ENCODE measurements at regions not wholly inside any gene's neighbourhood (a gene's known extent, or its start where the extent isn't known, plus 50 kb on each side); places are given as distances from the start of the nearest gene placed in this dataset.

- TF ChIP-seq CHD2 (IDR thresholded peaks at IDR 0.05; ENCODE audit: low read length, partially characterized antibody) = no peak
- no peak for TF ChIP-seq NR3C1 (IDR thresholded peaks at IDR 0.05)
- no peak for TF ChIP-seq HOXB13 (CRISPR knock-in tag; IDR thresholded peaks at IDR 0.05; ENCODE audit: low read depth)
- no peak for TF ChIP-seq NPAS2 (CRISPR knock-in tag; IDR thresholded peaks at IDR 0.05; ENCODE audit: borderline replicate concordance)
- no peak for TF ChIP-seq CHD4 (IDR thresholded peaks at IDR 0.05; ENCODE audit: borderline replicate concordance)
- TF ChIP-seq FOSL2 (IDR thresholded peaks at IDR 0.05) = no peak
- TF ChIP-seq FOSL2 (CRISPR knock-in tag; IDR thresholded peaks at IDR 0.05) = no peak
Observed at GRCh38 chr17:83145831-83146230, 66.4 kb downstream of the METRNL start (continued).

- Histone ChIP-seq H3K4me2 (no peak overlapping the region), H3K4me1 (no peaks in the 10 kb centered on the region), H3K27ac (no peak overlapping the region), H3K9me3 (peaks cover 20% of the 10 kb centered on the region), H3K4me3 (no peak overlapping the region)
- no peak for ATAC-seq
- DNase-seq (ENCODE audit: low read depth in 1 of 2, low spot score in 1 of 2) = no peak
- WGBS (ENCODE audit: missing lambda C conversion rate) = 16% methylated on average over 4 of the region's 4 CpGs
- CTCF ChIA-PET = interaction anchor here (0.7 kb wide), 1 partner anchor 15 kb away, joined by 3 read pairs; no protein-coding TSS in a partner anchor
- peak; percentile 13 for FAIRE-seq
- POLR2A ChIA-PET = no interaction called here
- peak; percentile 28 for TF ChIP-seq ZFP36 (IDR thresholded peaks at IDR 0.05; ENCODE audit: borderline replicate concordance, partially characterized antibody)
- TF ChIP-seq MAX (IDR thresholded peaks at IDR 0.05) = no peak
Observed at GRCh38 chr17:83146347-83146746, 66.9 kb downstream of the METRNL start.

DNA sequence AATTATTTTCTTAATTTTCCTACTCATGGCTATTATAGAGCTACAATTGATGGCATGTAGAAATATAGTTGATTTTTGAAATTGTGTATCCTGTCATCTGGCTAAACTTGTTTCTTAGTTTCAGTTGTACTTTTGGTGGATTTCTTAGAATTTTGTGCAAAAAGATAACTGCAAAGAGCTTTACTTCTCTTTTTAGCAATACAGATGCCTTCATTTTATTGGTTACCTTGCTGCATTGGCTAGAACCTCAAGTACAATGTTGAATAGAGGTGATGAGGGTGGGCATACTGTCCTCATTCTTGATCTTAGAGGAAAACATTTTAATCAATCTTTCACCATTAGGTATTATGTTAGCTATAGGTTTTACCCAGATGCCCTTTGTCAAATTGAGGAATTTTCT is 67.9 kb downstream of the METRNL start:
- POLR2A ChIA-PET = no interaction called here
- ATAC-seq (no peak), FAIRE-seq (no peak), DNase-seq (ENCODE audit: low read depth in 1 of 2, low spot score in 1 of 2) (no peak)
- H3K4me1 ChIP-seq = no peaks in the 10 kb centered on the region
- H3K27ac ChIP-seq = no peak overlapping the region
- peaks cover 11% of the 10 kb centered on the region for H3K9me3 ChIP-seq
- TF ChIP-seq EP300 (IDR thresholded peaks at IDR 0.05) (no peak), KDM1A (IDR thresholded peaks at IDR 0.05; ENCODE audit: low read depth) (no peak), PHF8 (IDR thresholded peaks at IDR 0.05; ENCODE audit: borderline replicate concordance, low read depth) (no peak), NFE2L2 (conservative IDR thresholded peaks at IDR 0.05; ENCODE audit: low read length) (no peak)
- TF ChIP-seq, protein P1, sequence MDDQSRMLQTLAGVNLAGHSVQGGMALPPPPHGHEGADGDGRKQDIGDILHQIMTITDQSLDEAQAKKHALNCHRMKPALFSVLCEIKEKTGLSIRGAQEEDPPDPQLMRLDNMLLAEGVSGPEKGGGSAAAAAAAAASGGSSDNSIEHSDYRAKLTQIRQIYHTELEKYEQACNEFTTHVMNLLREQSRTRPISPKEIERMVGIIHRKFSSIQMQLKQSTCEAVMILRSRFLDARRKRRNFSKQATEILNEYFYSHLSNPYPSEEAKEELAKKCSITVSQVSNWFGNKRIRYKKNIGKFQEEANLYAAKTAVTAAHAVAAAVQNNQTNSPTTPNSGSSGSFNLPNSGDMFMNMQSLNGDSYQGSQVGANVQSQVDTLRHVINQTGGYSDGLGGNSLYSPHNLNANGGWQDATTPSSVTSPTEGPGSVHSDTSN (IDR thresholded peaks at IDR 0.05) = no peak
- H3K4me3 ChIP-seq = no peak overlapping the region
- no peak overlapping the region for H3K4me2 ChIP-seq
- CTCF ChIA-PET = no interaction called here

DNA sequence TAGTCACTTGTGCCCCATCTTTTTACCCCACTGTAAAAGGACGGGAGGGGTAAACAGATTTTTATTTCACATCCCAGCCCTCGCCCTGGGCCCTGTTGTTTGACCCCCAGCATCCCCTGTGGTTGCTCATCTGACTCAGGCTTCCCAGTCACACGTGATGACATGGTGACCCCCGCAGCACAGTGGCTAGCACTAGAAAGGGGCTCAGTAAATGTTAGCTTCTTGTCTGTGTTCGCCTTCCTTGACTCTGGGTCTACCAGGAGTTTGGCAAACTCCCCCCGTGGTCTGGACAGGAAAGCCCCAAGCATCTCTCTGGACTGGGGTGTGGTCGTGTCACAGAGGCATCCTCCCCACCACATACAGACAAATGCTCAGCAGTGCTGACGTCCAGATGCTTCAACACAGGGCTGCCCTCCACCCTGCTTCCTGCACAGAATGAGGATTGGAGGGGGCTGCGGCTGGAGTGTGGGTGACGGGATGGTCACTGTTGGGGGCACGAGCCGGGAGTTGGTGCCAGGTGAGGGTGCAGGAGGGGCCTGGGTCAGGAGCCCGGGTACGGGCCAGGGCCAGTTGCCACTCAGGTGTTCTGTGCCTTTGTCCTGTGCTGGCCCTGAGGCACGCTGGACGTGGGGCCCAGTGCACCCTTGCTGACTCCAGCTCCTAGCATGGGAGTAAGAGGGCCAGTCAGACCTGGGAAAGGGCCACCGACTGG is 69.1 kb downstream of the METRNL start:
- Histone ChIP-seq H3K27ac (no peak overlapping the region), H3K4me2 (no peak overlapping the region), H3K9me3 (no peaks in the 10 kb centered on the region), H3K4me1 (no peaks in the 10 kb centered on the region), H3K4me3 (no peak overlapping the region)
- no peak for ATAC-seq
- WGBS (ENCODE audit: missing lambda C conversion rate) = 34% methylated on average over 14 of the region's 17 CpGs
- ChIA-PET POLR2A (no interaction called here), CTCF (no interaction called here)
- TF ChIP-seq USF2 (IDR thresholded peaks at IDR 0.05) = no peak
- no peak for TF ChIP-seq FOSL2 (IDR thresholded peaks at IDR 0.05)
- no peak for TF ChIP-seq FOSL2 (CRISPR knock-in tag; IDR thresholded peaks at IDR 0.05)
- TF ChIP-seq CEBPB (IDR thresholded peaks at IDR 0.05) = no peak
- no peak for TF ChIP-seq RCOR1 (IDR thresholded peaks at IDR 0.05; ENCODE audit: low read depth, low read length)
- no peak for TF ChIP-seq CTCF (IDR thresholded peaks at IDR 0.05)
- TF ChIP-seq, protein P2, sequence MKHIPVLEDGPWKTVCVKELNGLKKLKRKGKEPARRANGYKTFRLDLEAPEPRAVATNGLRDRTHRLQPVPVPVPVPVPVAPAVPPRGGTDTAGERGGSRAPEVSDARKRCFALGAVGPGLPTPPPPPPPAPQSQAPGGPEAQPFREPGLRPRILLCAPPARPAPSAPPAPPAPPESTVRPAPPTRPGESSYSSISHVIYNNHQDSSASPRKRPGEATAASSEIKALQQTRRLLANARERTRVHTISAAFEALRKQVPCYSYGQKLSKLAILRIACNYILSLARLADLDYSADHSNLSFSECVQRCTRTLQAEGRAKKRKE (CRISPR knock-in tag; IDR thresholded peaks at IDR 0.05; ENCODE audit: low read depth) = no peak
- no peak for TF ChIP-seq EHF (CRISPR knock-in tag; IDR thresholded peaks at IDR 0.05)
- TF ChIP-seq MYC (IDR thresholded peaks at IDR 0.05; ENCODE audit: borderline replicate concordance, low read length) = no peak
- no peak for DNase-seq (ENCODE audit: low read depth in 1 of 2, low spot score in 1 of 2)
- no peak for FAIRE-seq

Measured in A549 (cell line).